Neural cell (in vitro differentiated cells): ENCODE measurements at regions not wholly inside any gene's neighbourhood (a gene's known extent, or its start where the extent isn't known, plus 50 kb on each side); places are given as distances from the start of the nearest gene placed in this dataset.

Experiments
- H2AFZ ChIP-seq: fragments of 200-600, 300-800 bp; sonication (generic), shearing (Covaris generic); 2 replicates; pipeline ENCODE4 v1.6.0; 2014; ENCODE audit warnings: low read depth, mild to moderate bottlenecking, antibody characterized with exemption, low read length, moderate library complexity
- H3F3A ChIP-seq: fragments of 200-600 bp; shearing (Covaris generic); 2 replicates; pipeline ENCODE4 v1.6.1; 2016; ENCODE audit warnings: mild to moderate bottlenecking, moderate library complexity, mixed read lengths, antibody characterized with exemption, low read length; ENCODE audit not compliant: insufficient read depth, poor library complexity, severe bottlenecking
- H3K27ac ChIP-seq: fragments of 200-600, 300-800 bp; sonication (generic), shearing (Covaris generic); 2 replicates; pipeline ENCODE4 v1.5.1; 2014; ENCODE audit warnings: mild to moderate bottlenecking, low read length, moderate library complexity
- H3K27me3 ChIP-seq: fragments of 300-800, 200-600 bp; sonication (generic), shearing (Covaris generic); 2 replicates; pipeline ENCODE4 v1.6.0; 2014; ENCODE audit warnings: mild to moderate bottlenecking, low read depth, low read length, moderate library complexity; ENCODE audit not compliant: insufficient read depth
- H3K36me3 ChIP-seq: fragments of 300-800, 200-600 bp; sonication (generic), shearing (Covaris generic); 2 replicates; pipeline ENCODE4 v1.5.1; 2014; ENCODE audit warnings: mild to moderate bottlenecking, antibody characterized with exemption, low read length, moderate library complexity; ENCODE audit not compliant: insufficient read depth
- H3K4me2 ChIP-seq: fragments of 300-800, 200-600 bp; sonication (generic), shearing (Covaris generic); 2 replicates; pipeline ENCODE4 v1.6.0; 2014; ENCODE audit warnings: mild to moderate bottlenecking, low read length
- H3K4me3 ChIP-seq: fragments of 300-800, 200-600 bp; sonication (generic), shearing (Covaris generic); 2 replicates; pipeline ENCODE4 v1.5.1; 2014; ENCODE audit warnings: mild to moderate bottlenecking, low read length, moderate library complexity
- H3K79me2 ChIP-seq: fragments of 200-600 bp; shearing (Covaris generic); replicated peaks from 2 replicates; pipeline ENCODE4 v1.6.0; 2014; ENCODE audit warnings: mild to moderate bottlenecking, low read length, moderate library complexity; ENCODE audit not compliant: insufficient read depth
- H3K9ac ChIP-seq: fragments of 300-800, 200-600 bp; sonication (generic), shearing (Covaris generic); 2 replicates; pipeline ENCODE4 v1.6.1; 2016; ENCODE audit warnings: mild to moderate bottlenecking, low read length, mixed read lengths
- H3K9me2 ChIP-seq: fragments of 200-600 bp; shearing (Covaris generic); 2 replicates; pipeline ENCODE4 v1.6.1; 2016; ENCODE audit warnings: mild to moderate bottlenecking, low read length, mixed read lengths; ENCODE audit not compliant: insufficient read depth
- H3K9me3 ChIP-seq: fragments of 200-600, 300-800 bp; sonication (generic), shearing (Covaris generic); 2 replicates; pipeline ENCODE4 v1.6.1; 2016; ENCODE audit warnings: mild to moderate bottlenecking, mixed run types, low read length, moderate library complexity, mixed read lengths
- H4K20me1 ChIP-seq: fragments of 200-600 bp; shearing (Covaris generic); 2 replicates; pipeline ENCODE4 v1.6.1; 2016; ENCODE audit warnings: mild to moderate bottlenecking, mixed run types; ENCODE audit not compliant: insufficient read depth
- EP300 ChIP-seq: fragments of 450-650 bp; conservative IDR thresholded peaks from 2 replicates; pipeline ENCODE4 v1.6.1; 2014; ENCODE audit warnings: antibody characterized with exemption, mild to moderate bottlenecking, moderate library complexity; ENCODE audit not compliant: poor library complexity, severe bottlenecking
- EZH2 ChIP-seq: fragments of 200-600, 300-800 bp; shearing (Covaris generic), sonication (generic); IDR thresholded peaks from 2 replicates; pipeline ENCODE4 v1.6.1; 2014; ENCODE audit warnings: antibody characterized with exemption, low read length, borderline replicate concordance, mild to moderate bottlenecking; ENCODE audit not compliant: insufficient read depth, poor library complexity, severe bottlenecking
- MXI1 ChIP-seq: fragments of 450-650 bp; conservative IDR thresholded peaks from 2 replicates; pipeline ENCODE4 v1.6.1; 2014; ENCODE audit warnings: antibody characterized with exemption, mild to moderate bottlenecking; ENCODE audit not compliant: poor library complexity, severe bottlenecking
- POLR2AphosphoS5 ChIP-seq: IDR thresholded peaks from 2 replicates; pipeline ENCODE4 v1.6.1; 2012
- RAD21 ChIP-seq: fragments of 450-650 bp; conservative IDR thresholded peaks from 2 replicates; pipeline ENCODE4 v1.6.1; 2014; ENCODE audit warnings: antibody characterized with exemption, mild to moderate bottlenecking, moderate library complexity
- SMC3 ChIP-seq: fragments of 450-650 bp; conservative IDR thresholded peaks from 2 replicates; pipeline ENCODE4 v1.6.1; 2014; ENCODE audit warnings: antibody characterized with exemption, mild to moderate bottlenecking, moderate library complexity; ENCODE audit not compliant: poor library complexity
- TAF1 ChIP-seq: IDR thresholded peaks from 2 replicates; pipeline ENCODE4 v1.6.1; 2012; ENCODE audit warnings: low read depth
- TF ChIP-seq, protein P1 (sequence below): IDR thresholded peaks from 2 replicates; pipeline ENCODE4 v1.6.1; 2012; ENCODE audit warnings: borderline replicate concordance
- TF ChIP-seq, protein P2 (sequence below): fragments of 450-650 bp; IDR thresholded peaks from 2 replicates; pipeline ENCODE4 v1.5.1; 2014; ENCODE audit warnings: antibody characterized with exemption, mild to moderate bottlenecking, moderate library complexity; ENCODE audit not compliant: poor library complexity, severe bottlenecking

DNA sequence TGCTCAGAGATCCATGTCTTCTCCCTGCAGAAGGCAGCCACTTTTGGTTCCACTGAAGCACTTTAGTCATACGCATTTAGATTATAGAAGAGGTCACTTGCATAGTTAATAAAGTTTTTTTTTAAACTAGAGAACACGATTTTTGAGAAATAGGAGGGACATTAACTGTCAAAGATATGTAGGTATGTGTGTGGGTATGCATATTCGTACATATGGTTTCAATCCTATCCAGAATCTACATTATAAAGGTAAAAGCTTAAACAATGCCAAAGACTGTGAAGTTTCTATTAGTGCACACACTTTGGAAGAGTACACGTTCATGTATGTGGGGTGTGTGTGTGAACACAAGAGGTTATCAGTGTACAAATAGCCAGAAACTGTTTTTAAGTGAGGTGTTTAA lies 103.2 kb downstream of the BTBD3 start:
- H3K36me3 ChIP-seq: no peaks in the 10 kb centered on the region
- H4K20me1 ChIP-seq: no peaks in the 10 kb centered on the region
- H3K4me3 ChIP-seq: no peak overlapping the region
- TF ChIP-seq MXI1 (no peak), POLR2AphosphoS5 (no peak), EP300 (no peak), SMC3 (no peak), EZH2 (no peak), RAD21 (no peak), TAF1 (no peak)
- TF ChIP-seq, protein P1, sequence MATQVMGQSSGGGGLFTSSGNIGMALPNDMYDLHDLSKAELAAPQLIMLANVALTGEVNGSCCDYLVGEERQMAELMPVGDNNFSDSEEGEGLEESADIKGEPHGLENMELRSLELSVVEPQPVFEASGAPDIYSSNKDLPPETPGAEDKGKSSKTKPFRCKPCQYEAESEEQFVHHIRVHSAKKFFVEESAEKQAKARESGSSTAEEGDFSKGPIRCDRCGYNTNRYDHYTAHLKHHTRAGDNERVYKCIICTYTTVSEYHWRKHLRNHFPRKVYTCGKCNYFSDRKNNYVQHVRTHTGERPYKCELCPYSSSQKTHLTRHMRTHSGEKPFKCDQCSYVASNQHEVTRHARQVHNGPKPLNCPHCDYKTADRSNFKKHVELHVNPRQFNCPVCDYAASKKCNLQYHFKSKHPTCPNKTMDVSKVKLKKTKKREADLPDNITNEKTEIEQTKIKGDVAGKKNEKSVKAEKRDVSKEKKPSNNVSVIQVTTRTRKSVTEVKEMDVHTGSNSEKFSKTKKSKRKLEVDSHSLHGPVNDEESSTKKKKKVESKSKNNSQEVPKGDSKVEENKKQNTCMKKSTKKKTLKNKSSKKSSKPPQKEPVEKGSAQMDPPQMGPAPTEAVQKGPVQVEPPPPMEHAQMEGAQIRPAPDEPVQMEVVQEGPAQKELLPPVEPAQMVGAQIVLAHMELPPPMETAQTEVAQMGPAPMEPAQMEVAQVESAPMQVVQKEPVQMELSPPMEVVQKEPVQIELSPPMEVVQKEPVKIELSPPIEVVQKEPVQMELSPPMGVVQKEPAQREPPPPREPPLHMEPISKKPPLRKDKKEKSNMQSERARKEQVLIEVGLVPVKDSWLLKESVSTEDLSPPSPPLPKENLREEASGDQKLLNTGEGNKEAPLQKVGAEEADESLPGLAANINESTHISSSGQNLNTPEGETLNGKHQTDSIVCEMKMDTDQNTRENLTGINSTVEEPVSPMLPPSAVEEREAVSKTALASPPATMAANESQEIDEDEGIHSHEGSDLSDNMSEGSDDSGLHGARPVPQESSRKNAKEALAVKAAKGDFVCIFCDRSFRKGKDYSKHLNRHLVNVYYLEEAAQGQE: no peak
- TF ChIP-seq, protein P2, sequence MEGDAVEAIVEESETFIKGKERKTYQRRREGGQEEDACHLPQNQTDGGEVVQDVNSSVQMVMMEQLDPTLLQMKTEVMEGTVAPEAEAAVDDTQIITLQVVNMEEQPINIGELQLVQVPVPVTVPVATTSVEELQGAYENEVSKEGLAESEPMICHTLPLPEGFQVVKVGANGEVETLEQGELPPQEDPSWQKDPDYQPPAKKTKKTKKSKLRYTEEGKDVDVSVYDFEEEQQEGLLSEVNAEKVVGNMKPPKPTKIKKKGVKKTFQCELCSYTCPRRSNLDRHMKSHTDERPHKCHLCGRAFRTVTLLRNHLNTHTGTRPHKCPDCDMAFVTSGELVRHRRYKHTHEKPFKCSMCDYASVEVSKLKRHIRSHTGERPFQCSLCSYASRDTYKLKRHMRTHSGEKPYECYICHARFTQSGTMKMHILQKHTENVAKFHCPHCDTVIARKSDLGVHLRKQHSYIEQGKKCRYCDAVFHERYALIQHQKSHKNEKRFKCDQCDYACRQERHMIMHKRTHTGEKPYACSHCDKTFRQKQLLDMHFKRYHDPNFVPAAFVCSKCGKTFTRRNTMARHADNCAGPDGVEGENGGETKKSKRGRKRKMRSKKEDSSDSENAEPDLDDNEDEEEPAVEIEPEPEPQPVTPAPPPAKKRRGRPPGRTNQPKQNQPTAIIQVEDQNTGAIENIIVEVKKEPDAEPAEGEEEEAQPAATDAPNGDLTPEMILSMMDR: no peak
- H3K9me3 ChIP-seq: no peaks in the 10 kb centered on the region
- H3K4me2 ChIP-seq: no peak overlapping the region
- H3K9ac ChIP-seq: no peak overlapping the region
- no peak overlapping the region for H3K27ac ChIP-seq
- H3K9me2 ChIP-seq: no peaks in the 10 kb centered on the region
- no peaks in the 10 kb centered on the region for H3F3A ChIP-seq
- no peak overlapping the region for H2AFZ ChIP-seq
- H3K79me2 ChIP-seq: no peaks in the 10 kb centered on the region
- no peaks in the 10 kb centered on the region for H3K27me3 ChIP-seq

DNA sequence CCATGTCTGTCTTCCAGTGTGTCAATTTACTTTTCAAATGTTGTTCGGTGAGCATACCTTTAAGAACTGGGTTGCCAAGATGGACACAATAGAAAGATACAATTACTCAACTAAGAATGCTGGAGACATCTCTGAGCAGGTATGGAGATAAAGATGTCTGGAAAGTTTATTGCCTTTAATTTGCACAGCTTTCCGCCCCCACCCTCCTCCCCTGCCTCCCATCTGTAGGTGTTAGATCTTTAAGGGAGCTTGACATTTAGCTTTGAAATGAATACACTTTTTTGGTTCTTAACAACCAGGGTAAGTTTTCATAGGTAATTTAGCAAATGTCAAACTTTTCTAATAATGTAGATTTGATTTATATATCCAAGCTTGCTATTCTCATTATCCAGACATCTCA lies 104.4 kb downstream of the BTBD3 start:
- Histone ChIP-seq H3F3A (no peaks in the 10 kb centered on the region), H3K27me3 (no peaks in the 10 kb centered on the region), H3K9ac (no peak overlapping the region), H3K4me3 (no peak overlapping the region), H3K9me3 (no peaks in the 10 kb centered on the region), H3K9me2 (no peaks in the 10 kb centered on the region), H3K27ac (no peak overlapping the region), H2AFZ (no peak overlapping the region), H3K79me2 (no peaks in the 10 kb centered on the region), H3K4me2 (no peak overlapping the region), H4K20me1 (no peaks in the 10 kb centered on the region), H3K36me3 (no peaks in the 10 kb centered on the region)
- no peak for TF ChIP-seq RAD21
- no peak for TF ChIP-seq EZH2
- TF ChIP-seq TAF1: no peak
